Tongue (tissue), 1 donor: ENCODE measurements at regions not wholly inside any gene's neighbourhood (a gene's known extent, or its start where the extent isn't known, plus 50 kb on each side); places are given as distances from the start of the nearest gene placed in this dataset.
"Not testable (repeated sequence)": the region's sequence is repeated elsewhere in the genome, so short reads cannot be mapped to it uniquely, and the experiment has no call there.

Source experiments
- DNase-seq: peaks from one replicate; pipeline ENCODE4 v3.0.0-alpha.2; 2015

DNA sequence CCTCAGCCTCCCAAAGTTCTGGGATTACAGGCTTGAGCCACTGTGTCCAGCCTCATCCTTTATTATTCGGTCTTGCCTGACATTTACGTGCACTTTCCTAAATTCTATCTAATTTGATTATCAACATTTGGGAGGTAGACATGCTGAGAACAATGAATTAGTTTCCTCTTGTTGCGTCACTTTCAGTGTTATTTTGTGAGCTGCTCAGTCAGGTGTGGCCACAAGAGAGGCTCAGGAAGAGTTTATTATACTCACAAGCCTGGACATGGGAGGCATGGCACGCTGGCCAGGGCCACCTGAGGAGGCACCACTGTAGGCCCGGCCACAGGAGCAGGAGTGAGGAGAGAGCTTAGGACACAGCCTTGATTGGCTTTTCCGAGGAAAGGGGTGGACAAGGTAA is 59.7 kb upstream of the RBFOX2 start:
- no peak for DNase-seq

DNA sequence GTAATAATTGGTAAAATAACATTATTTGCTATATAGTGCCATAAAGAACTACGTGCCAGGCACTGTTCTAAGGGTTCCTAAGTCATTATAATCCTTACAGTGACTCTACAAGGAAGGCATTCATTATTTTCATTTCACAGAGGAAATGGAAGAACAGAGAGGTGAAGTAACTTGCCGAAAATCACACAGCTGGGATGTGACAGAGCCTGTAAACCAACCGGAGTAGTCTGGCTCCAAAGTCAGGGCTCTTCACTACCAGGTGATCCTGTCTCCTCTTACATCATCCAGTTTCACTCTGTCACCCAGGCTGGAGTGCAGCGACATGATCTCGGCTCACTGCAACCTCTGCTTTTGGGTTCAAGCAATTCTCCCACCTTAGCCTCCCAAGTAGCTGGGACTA is 59.2 kb upstream of the RBFOX2 start:
- no peak for DNase-seq

DNA sequence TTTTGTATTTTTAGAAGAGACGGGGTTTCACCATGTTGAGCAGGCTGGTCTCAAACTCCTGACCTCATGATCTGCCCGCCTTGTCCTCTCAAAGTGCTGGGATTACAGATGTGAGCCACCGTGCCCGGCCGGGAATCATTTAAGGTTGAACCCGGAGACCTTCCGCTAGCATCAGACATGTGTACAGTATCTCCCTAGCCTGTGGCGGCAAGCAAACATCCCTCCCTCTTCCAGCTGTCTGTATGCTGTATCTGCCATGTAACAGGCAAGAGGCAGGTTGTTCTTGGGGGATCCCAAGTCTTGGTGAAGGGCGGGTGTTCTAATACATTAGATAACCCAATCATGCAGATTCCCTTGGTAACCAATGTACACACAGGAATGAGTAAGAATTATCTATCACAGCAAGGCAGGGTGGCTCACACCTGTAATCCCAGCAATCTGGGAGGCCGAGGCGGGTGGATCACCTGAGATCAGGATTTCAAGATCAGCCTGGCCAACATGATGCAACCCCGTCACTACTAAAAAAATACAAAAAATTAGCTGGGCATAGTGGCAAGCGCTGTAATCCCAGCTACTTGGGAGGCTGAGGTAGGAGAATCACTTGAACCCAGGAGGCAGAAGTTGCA is 58.1 kb upstream of the RBFOX2 start:
- DNase-seq, result no peak

DNA sequence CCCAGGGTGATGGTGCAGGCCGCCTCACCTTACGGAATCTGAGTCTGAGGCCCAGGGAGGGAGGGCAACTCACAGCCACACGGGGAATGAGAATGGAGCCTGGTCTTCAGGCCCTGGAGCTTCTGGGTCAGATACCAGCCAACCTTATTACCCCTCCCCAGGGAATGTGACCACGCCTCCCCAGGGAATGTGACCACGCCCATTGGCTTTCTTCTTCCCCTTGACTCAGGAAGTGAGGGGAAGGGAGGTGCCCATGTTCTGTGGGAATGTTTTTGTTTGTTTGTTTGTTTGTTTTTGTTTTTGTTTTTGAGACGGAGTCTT is 57.5 kb upstream of the RBFOX2 start:
- no peak for DNase-seq

DNA sequence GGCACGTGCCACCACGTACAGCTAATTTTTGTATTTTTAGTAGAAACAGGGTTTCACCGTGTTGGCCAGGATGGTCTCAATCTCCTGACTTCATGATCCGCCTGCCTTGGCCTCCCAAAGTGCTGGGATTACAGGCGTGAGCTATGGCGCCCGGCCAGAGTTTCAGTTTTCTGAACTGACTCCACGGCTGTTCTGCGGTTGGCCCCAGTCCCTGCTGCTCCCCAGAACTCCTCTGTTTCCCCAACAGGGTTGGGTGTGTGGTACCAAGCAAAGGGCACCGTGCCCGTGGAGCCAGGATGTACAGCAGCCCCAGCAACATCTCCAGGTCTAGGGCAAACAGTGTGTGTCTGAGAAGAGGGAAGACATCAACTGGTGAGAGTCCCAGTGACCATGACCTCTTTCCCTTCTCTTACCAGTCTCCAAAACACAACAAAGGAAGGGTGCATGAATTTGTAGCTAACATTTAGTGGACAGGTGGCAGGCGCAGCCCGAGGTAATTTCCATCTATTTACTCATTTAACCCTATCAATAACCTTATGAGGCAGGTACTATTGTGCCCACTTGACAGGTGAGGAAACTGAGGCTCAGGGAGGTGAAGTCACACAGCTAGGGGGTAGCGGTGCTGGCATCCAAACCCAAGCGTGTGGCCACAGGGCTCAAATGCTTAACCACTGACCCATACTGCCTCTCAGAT is 57.0 kb upstream of the RBFOX2 start:
- no peak for DNase-seq

DNA sequence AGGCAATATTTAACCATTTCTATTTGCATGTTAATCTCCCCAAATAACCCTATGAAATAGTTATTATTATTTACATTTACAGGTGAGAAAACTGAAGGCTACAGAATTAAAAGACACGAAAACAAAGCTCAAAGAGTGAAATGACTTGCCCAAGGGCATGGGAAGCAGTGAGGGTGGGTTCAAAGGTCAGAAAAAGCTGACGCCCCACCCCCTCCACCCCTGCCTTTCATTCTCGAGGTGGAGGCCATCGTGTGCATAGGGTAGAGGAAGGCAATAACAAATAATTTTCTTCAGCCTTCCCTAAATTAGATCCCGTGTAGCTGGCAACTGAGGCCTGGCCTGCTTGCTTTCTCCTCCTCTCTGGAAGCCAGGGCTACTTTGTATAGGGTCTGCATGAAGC is 56.1 kb upstream of the RBFOX2 start:
- DNase-seq, result no peak

DNA sequence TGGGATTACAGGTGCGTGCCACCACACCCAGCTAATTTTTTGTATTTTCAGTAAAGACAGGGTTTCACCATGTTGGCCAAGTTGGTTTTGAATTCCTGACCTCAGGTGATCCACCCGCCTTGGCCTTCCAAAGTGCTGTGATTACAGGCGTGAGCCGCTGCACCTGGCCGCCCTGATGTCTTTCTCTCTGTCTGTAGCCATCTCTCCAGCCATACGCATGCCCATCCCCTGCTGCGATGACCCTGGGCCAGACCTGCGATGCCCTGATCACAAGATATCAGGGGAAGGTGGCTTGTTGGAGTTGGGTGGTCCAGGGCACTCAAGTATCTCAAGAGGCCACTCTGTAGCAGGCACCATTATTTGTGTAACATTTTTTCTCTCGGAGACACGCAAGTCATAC is 54.4 kb upstream of the RBFOX2 start:
- DNase-seq, result no peak

DNA sequence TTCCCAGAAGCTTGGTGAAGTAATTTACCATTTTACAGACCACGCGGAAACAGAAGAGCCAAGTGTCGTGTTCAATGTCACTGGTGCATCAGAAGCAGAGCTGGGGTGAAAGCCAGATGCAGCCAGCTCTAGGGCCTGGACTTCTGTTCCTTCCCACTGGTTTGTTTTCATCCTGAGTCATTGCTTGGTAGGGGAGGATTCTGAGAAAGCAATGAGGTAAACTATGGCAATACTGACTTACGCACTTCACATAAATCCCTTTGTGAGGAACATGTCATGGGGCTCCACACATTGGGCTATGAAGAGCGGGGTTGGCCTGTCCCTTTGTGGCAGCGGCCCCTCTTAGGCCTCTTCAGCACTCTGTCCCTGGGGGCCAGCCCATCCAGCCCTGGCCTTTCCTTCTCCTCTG is 52.4 kb upstream of the RBFOX2 start:
- DNase-seq, result peak; percentile 15

DNA sequence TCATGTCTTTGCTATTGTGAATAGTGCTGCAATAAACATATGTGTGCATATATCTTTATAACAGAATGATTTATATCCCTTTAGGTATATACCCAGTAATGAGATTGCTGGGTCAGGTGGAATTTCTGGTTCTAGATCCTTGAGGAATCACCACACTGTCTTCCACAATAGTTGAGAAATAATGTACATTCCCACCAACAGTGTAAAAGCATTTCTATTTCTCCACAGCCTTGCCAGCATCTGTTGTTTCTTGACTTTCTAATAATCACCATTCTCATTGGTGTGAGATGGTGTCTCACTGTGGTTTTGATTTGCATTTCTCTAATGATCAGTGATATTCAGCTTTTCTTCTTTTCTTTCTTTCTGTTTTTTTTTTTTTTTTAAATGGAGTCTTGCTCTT is 51.7 kb upstream of the RBFOX2 start:
- DNase-seq, result not testable (repeated sequence)

DNA sequence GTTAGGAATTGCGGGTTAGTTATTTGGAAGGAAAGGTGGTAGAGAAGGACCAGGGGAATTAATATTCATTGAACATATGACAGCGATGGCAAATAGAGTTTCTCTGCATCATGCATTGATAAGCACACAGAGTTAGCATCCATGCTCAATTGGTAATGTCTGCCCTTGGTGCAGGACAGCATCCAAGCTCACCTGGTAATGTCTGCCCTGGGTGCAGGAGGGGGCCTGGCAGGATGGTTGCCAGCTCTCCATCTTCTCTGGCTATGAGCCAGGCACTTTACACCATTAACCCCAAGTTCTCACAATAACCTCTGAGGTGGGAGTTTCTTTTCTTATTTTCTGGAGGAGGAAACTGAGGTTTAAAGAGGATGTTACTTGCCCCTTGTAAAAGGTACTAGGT is 50.4 kb upstream of the RBFOX2 start:
- DNase-seq, result no peak
